Endodermal cell (in vitro differentiated cells): ENCODE measurements at regions not wholly inside any gene's neighbourhood (a gene's known extent, or its start where the extent isn't known, plus 50 kb on each side); places are given as distances from the start of the nearest gene placed in this dataset.
"Not testable (repeated sequence)": the region's sequence is repeated elsewhere in the genome, so short reads cannot be mapped to it uniquely, and the experiment has no call there.

ENCODE experiments used
- DNase-seq: peaks from one replicate; pipeline ENCODE4 v3.0.0-alpha.2; 2017
- H3K27ac ChIP-seq: 2 replicates; pipeline ENCODE4 v1.5.1; 2013; ENCODE audit warnings: mild to moderate bottlenecking, low read depth, low read length, moderate library complexity
- H3K27me3 ChIP-seq: 2 replicates; pipeline ENCODE4 v1.6.1; 2013; ENCODE audit warnings: mild to moderate bottlenecking, low read length, moderate library complexity; ENCODE audit not compliant: insufficient read depth, control insufficient read depth, poor library complexity, severe bottlenecking
- H3K36me3 ChIP-seq: 2 replicates; pipeline ENCODE4 v1.7.0; 2013; ENCODE audit warnings: mild to moderate bottlenecking, low read length, moderate library complexity; ENCODE audit not compliant: control insufficient read depth, insufficient read depth
- H3K4me1 ChIP-seq: one replicate; pipeline ENCODE4 v1.7.0; 2013; ENCODE audit warnings: low read length; ENCODE audit not compliant: control insufficient read depth, insufficient read depth
- H3K4me3 ChIP-seq: 2 replicates; pipeline ENCODE4 v1.5.1; 2013; ENCODE audit warnings: mild to moderate bottlenecking, low read length, moderate library complexity
- H3K9ac ChIP-seq: 2 replicates; pipeline ENCODE4 v1.6.1; 2013; ENCODE audit warnings: mild to moderate bottlenecking, low read length, moderate library complexity; ENCODE audit not compliant: poor library complexity, severe bottlenecking; ENCODE audit errors: extremely low read depth
- H3K9me3 ChIP-seq: 2 replicates; pipeline ENCODE4 v1.6.1; 2013; ENCODE audit warnings: mild to moderate bottlenecking, low read length, moderate library complexity; ENCODE audit not compliant: control insufficient read depth
- H3K27ac Mint-ChIP-seq: 2 replicates; pipeline ENCODE4 v1.8.0; 2020; ENCODE audit warnings: mixed read lengths
- H3K27me3 Mint-ChIP-seq: 2 replicates; pipeline ENCODE4 v1.8.0; 2021; ENCODE audit warnings: mild to moderate bottlenecking, mixed read lengths; ENCODE audit not compliant: insufficient read depth
- H3K36me3 Mint-ChIP-seq: 2 replicates; pipeline ENCODE4 v1.8.0; 2020; ENCODE audit warnings: low read depth, mixed read lengths
- H3K4me1 Mint-ChIP-seq: 2 replicates; pipeline ENCODE4 v1.8.0; 2020; ENCODE audit warnings: mixed read lengths
- H3K4me3 Mint-ChIP-seq: 2 replicates; pipeline ENCODE4 v1.8.0; 2020; ENCODE audit warnings: mild to moderate bottlenecking, moderate library complexity, mixed read lengths
- H3K9me3 Mint-ChIP-seq: 2 replicates; pipeline ENCODE4 v1.8.0; 2020; ENCODE audit warnings: mild to moderate bottlenecking, mixed read lengths
- CTCF ChIP-seq: fragments of 200-600 bp; sonication (generic); conservative IDR thresholded peaks from 2 replicates; pipeline ENCODE4 v1.5.0; 2021; ENCODE audit warnings: antibody characterized with exemption, mild to moderate bottlenecking
- WGBS, 2 experiments: methylation state at CpG; one replicate each; pipeline versions ENCODE4 v1.1.5 to v1.1.7; 2013; ENCODE audit warnings: missing lambda C conversion rate in 2 of 2, mixed read lengths in 1 of 2; ENCODE audit not compliant: insufficient coverage in 1 of 2, insufficient read length in 1 of 2; 5-methylcytosine and 5-hydroxymethylcytosine counted together

- Mint-ChIP-seq H3K27me3 (peaks cover 25% of the 10 kb centered on the region), H3K9me3 (peaks cover 23% of the 10 kb centered on the region), H3K27ac (no peak overlapping the region), H3K4me3 (no peak overlapping the region), H3K36me3 (peaks cover 7% of the 10 kb centered on the region), H3K4me1 (peaks cover 8% of the 10 kb centered on the region)
- Histone ChIP-seq H3K36me3 (no peaks in the 10 kb centered on the region), H3K27ac (no peak overlapping the region), H3K4me1 (no peaks in the 10 kb centered on the region), H3K4me3 (no peak overlapping the region), H3K27me3 (no peaks in the 10 kb centered on the region), H3K9ac (no peak overlapping the region), H3K9me3 (peaks cover 17% of the 10 kb centered on the region)
- 80 to 89% methylated on average over 3 to 4 of the region's 4 CpGs for WGBS, 2 experiments
- DNase-seq: no peak
- no peak for TF ChIP-seq CTCF
These were observed 51.8 kb upstream of the GSC start for GRCh38 chr14:94821705-94822104.

- Mint-ChIP-seq H3K9me3 (peaks cover 23% of the 10 kb centered on the region), H3K27me3 (peaks cover 23% of the 10 kb centered on the region)
- 95% methylated on average over 1 of the region's 1 CpG; no CpG with 5 or more reads in 1 of the 2 experiments for WGBS, 2 experiments
- not testable (repeated sequence) for H3K4me3 ChIP-seq, H3K27ac Mint-ChIP-seq, H3K27ac ChIP-seq, H3K9ac ChIP-seq, H3K27me3 ChIP-seq, H3K36me3 ChIP-seq, H3K4me1 Mint-ChIP-seq, H3K4me3 Mint-ChIP-seq, H3K4me1 ChIP-seq, H3K36me3 Mint-ChIP-seq, DNase-seq
- H3K9me3 ChIP-seq: peaks cover 17% of the 10 kb centered on the region
These were observed 51.0 kb upstream of the GSC start for GRCh38 chr14:94820932-94821331.
